ENCODE measurements at regions not wholly inside any gene's neighbourhood (a gene's known extent, or its start where the extent isn't known, plus 50 kb on each side); places are given as distances from the start of the nearest gene placed in this dataset.

DNA sequence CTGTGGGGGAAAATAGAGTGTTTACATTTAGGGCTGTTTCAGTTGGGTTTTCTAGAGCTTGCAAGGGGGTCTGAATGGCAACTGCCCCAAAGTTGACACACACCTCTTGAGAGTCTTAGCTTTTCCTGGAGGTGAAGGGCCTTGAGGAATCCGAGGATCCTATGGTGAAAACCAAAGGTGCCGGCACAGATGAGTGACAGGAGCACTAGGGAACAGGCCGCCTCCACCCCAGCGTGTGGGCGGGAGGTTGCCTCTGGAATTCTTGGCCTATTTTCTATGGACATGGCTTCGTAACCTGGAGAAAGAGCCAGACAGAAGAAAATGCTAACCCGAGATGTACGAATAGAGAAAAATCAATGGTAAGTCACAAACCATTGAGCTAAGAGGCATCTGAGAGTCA, 283.2 kb upstream of the FOXQ1 start:
- RAD21 ChIA-PET (ENCODE audit: low non-redundant PET in 1 of 2, low total read pairs in 2 of 2, uncharacterized antibody in 2 of 2, unreplicated experiment in 2 of 2) = no interaction called here
- Histone ChIP-seq H4K20me1 (ENCODE audit: insufficient read depth) (no peaks in the 10 kb centered on the region), H3K9me2 (ENCODE audit: insufficient read depth) (no peaks in the 10 kb centered on the region), H2AFZ (ENCODE audit: low read depth, low read length, poor library complexity, severe bottlenecking) (no peak overlapping the region), H3K4me1 (ENCODE audit: control insufficient read depth in 1 of 2, insufficient read depth in 2 of 2, low read length in 2 of 2) (peaks cover 13 to 16% of the 10 kb centered on the region in 2 experiments; a peak in 3 of 4 replicates), H3K9me3 (ENCODE audit: control insufficient read depth in 1 of 2, insufficient read depth in 1 of 2, low read depth in 1 of 2, low read length in 2 of 2) (no peaks in the 10 kb centered on the region), H3K27me3 (ENCODE audit: insufficient read depth, low read length) (no peaks in the 10 kb centered on the region), H3K9ac (ENCODE audit: low read length) (no peak overlapping the region), H3K79me2 (ENCODE audit: insufficient read depth, low read length) (no peaks in the 10 kb centered on the region), H3K36me3 (ENCODE audit: control insufficient read depth in 1 of 2, insufficient read depth in 2 of 2, low read length in 2 of 2) (no peaks in the 10 kb centered on the region), H3K4me3 (replicated peaks in 1 of 2; ENCODE audit: low read depth in 1 of 2, low read length in 2 of 2) (no peak overlapping the region), H3K4me2 (ENCODE audit: low read length) (no peak overlapping the region), H3K27ac (ENCODE audit: low read depth, low read length) (no peak overlapping the region)
- CTCF ChIA-PET = no interaction called here
- BruUV-seq (replicated peaks) = no TSS peak
- POLR2A ChIA-PET = no interaction called here
- ATAC-seq = no peak
- TF ChIP-seq ZFX (IDR thresholded peaks at IDR 0.05) (no peak), MAX (IDR thresholded peaks at IDR 0.05) (no peak), POLR2A (IDR thresholded peaks at IDR 0.05; ENCODE audit: borderline replicate concordance, extremely low read depth, insufficient read depth, insufficient read length) (no peak), SRF (IDR thresholded peaks at IDR 0.05; ENCODE audit: low read depth) (no peak)
- intact Hi-C loops (cut with micrococcal nuclease) = no loop called here
- no peak for DNase-seq (ENCODE audit: low read depth, low spot score)

DNA sequence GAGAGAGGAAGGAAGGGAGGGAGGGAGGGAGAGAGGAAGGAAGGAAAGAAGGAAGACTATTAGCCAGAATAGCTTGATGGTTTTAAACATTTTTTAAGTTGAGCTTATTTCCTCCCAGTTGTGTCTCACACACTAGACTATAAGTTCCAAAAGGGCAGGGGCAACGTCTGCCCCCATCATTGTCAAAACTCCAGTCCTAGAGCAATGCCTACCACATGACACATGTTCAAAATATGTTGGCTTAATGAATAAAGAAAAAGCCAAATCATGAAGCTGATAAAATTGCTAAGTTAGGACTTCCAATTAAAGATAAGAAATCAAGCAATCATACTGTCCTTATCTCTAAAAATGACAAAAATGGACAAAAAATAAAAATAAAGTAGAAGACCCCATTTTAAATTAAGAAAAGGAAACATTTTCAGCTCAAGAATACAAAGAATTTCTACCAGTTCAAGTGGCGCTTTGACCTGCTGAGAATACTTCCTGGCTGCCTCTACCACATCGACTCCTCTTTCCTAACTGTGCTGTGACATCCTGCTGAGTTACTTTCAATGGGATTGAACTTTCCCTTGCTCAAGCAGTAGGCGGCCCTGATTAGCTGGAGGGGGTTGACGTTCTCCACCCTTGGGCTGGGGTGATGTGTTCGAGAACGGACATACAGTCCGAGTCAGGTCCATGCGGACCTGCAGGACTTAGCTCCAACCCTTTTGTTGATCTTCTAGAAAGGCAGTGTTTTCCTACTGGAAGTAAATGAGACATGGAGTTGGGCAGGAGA, 283.9 kb upstream of the FOXQ1 start:
- Histone ChIP-seq H3K4me3 (replicated peaks in 1 of 2; ENCODE audit: low read depth in 1 of 2, low read length in 2 of 2) (no peak overlapping the region), H3K27ac (ENCODE audit: low read depth, low read length) (no peak overlapping the region), H3K9me2 (ENCODE audit: insufficient read depth) (no peaks in the 10 kb centered on the region), H3K4me1 (ENCODE audit: control insufficient read depth in 1 of 2, insufficient read depth in 2 of 2, low read length in 2 of 2) (peaks cover 13 to 16% of the 10 kb centered on the region in 2 experiments; a peak in 3 of 4 replicates), H4K20me1 (ENCODE audit: insufficient read depth) (no peaks in the 10 kb centered on the region), H2AFZ (ENCODE audit: low read depth, low read length, poor library complexity, severe bottlenecking) (no peak overlapping the region), H3K4me2 (ENCODE audit: low read length) (peak overlapping the region; percentile 36; the same call in 1 of the 2 replicates), H3K27me3 (ENCODE audit: insufficient read depth, low read length) (no peaks in the 10 kb centered on the region), H3K9me3 (ENCODE audit: control insufficient read depth in 1 of 2, insufficient read depth in 1 of 2, low read depth in 1 of 2, low read length in 2 of 2) (no peaks in the 10 kb centered on the region), H3K36me3 (ENCODE audit: control insufficient read depth in 1 of 2, insufficient read depth in 2 of 2, low read length in 2 of 2) (no peaks in the 10 kb centered on the region), H3K79me2 (ENCODE audit: insufficient read depth, low read length) (no peaks in the 10 kb centered on the region), H3K9ac (ENCODE audit: low read length) (no peak overlapping the region)
- intact Hi-C loops (cut with micrococcal nuclease) = no loop called here
- TF ChIP-seq POLR2A (IDR thresholded peaks at IDR 0.05; ENCODE audit: borderline replicate concordance, extremely low read depth, insufficient read depth, insufficient read length) = no peak
- TF ChIP-seq, protein P1, sequence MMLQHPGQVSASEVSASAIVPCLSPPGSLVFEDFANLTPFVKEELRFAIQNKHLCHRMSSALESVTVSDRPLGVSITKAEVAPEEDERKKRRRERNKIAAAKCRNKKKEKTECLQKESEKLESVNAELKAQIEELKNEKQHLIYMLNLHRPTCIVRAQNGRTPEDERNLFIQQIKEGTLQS (IDR thresholded peaks at IDR 0.05) = no peak
- no peak for TF ChIP-seq FOSL1 (IDR thresholded peaks at IDR 0.05; ENCODE audit: low read depth)
- no peak for TF ChIP-seq EGR1 (IDR thresholded peaks at IDR 0.05; ENCODE audit: low read depth)
- no peak for TF ChIP-seq TCF7L2 (IDR thresholded peaks at IDR 0.05; ENCODE audit: borderline replicate concordance, extremely low read depth, insufficient read depth, insufficient read length)
- TF ChIP-seq YY1 (IDR thresholded peaks at IDR 0.05; ENCODE audit: extremely low read depth, insufficient replicate concordance, low read depth, low read length) = no peak
- TF ChIP-seq, protein P2, sequence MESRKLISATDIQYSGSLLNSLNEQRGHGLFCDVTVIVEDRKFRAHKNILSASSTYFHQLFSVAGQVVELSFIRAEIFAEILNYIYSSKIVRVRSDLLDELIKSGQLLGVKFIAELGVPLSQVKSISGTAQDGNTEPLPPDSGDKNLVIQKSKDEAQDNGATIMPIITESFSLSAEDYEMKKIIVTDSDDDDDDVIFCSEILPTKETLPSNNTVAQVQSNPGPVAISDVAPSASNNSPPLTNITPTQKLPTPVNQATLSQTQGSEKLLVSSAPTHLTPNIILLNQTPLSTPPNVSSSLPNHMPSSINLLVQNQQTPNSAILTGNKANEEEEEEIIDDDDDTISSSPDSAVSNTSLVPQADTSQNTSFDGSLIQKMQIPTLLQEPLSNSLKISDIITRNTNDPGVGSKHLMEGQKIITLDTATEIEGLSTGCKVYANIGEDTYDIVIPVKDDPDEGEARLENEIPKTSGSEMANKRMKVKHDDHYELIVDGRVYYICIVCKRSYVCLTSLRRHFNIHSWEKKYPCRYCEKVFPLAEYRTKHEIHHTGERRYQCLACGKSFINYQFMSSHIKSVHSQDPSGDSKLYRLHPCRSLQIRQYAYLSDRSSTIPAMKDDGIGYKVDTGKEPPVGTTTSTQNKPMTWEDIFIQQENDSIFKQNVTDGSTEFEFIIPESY (IDR thresholded peaks at IDR 0.05; ENCODE audit: extremely low read depth, insufficient replicate concordance, low read length) = no peak
- no peak; the same call in 1 of the 2 replicates for TF ChIP-seq SP1 (IDR thresholded peaks at IDR 0.05; ENCODE audit: low read depth)
- no peak for TF ChIP-seq CTCF (IDR thresholded peaks at IDR 0.05 in 2 of 3, conservative IDR thresholded peaks at IDR 0.05 in 1 of 3; ENCODE audit: borderline replicate concordance in 1 of 3, insufficient read depth in 1 of 3, low read depth in 2 of 3, low read length in 2 of 3)
- TF ChIP-seq EZH2 (IDR thresholded peaks at IDR 0.05) = no peak
- TF ChIP-seq ZNF274 (IDR thresholded peaks at IDR 0.05; ENCODE audit: low read depth, low read length) = no peak
- TF ChIP-seq RAD21 (IDR thresholded peaks at IDR 0.05; ENCODE audit: low read depth) = no peak
- TF ChIP-seq ELF1 (IDR thresholded peaks at IDR 0.05; ENCODE audit: borderline replicate concordance, low read depth) = no peak
- ChIA-PET CTCF (no interaction called here), RAD21 (ENCODE audit: low non-redundant PET in 1 of 2, low total read pairs in 2 of 2, uncharacterized antibody in 2 of 2, unreplicated experiment in 2 of 2) (no interaction called here), POLR2A (no interaction called here)
- ATAC-seq = 0 out of 2 replicates have a peak, but pooled peaks have one; percentile 18
- no TSS peak for BruUV-seq (replicated peaks)
- no peak for DNase-seq (ENCODE audit: low read depth, low spot score)
